Neutrophil (primary cell): ENCODE measurements at regions not wholly inside any gene's neighbourhood (a gene's known extent, or its start where the extent isn't known, plus 50 kb on each side); places are given as distances from the start of the nearest gene placed in this dataset.

Source experiments
- H3K27ac ChIP-seq: fragments of 200-600 bp; sonication (generic); 2 replicates; pipeline ENCODE4 v1.5.1; 2016; ENCODE audit warnings: mild to moderate bottlenecking, moderate library complexity
- H3K27me3 ChIP-seq: fragments of 200-600 bp; sonication (generic); 2 replicates; pipeline ENCODE4 v1.6.0; 2016; ENCODE audit warnings: mild to moderate bottlenecking
- H3K36me3 ChIP-seq: fragments of 200-600 bp; sonication (generic); 2 replicates; pipeline ENCODE4 v1.5.1; 2017
- H3K4me1 ChIP-seq, 2 experiments: fragments of 200-600 bp in 1 of 2; sonication (generic) in 1 of 2; 1 replicate in 1 of 2; 2 replicates in 1 of 2; pipeline versions ENCODE4 v1.5.1 to v1.6.1; 2013 to 2016; ENCODE audit warnings: low read depth in 1 of 2, low read length in 1 of 2, mild to moderate bottlenecking in 1 of 2, moderate library complexity in 1 of 2; ENCODE audit not compliant: control insufficient read depth in 1 of 2, insufficient read depth in 1 of 2
- H3K4me3 ChIP-seq, 2 experiments: fragments of 200-600 bp in 1 of 2; sonication (generic) in 1 of 2; 1 replicate in 1 of 2; 2 replicates in 1 of 2; pipeline ENCODE4 v1.5.1; 2013 to 2016; ENCODE audit warnings: low read depth in 1 of 2, low read length in 1 of 2, mild to moderate bottlenecking in 1 of 2, moderate library complexity in 1 of 2
- H3K9me3 ChIP-seq: fragments of 200-600 bp; sonication (generic); 2 replicates; pipeline ENCODE4 v1.5.1; 2016
- TF ChIP-seq, protein P1 (sequence below): fragments of 200-600 bp; sonication (generic); IDR thresholded peaks from 2 replicates; pipeline ENCODE4 v1.5.1; 2016; ENCODE audit warnings: antibody characterized with exemption

DNA sequence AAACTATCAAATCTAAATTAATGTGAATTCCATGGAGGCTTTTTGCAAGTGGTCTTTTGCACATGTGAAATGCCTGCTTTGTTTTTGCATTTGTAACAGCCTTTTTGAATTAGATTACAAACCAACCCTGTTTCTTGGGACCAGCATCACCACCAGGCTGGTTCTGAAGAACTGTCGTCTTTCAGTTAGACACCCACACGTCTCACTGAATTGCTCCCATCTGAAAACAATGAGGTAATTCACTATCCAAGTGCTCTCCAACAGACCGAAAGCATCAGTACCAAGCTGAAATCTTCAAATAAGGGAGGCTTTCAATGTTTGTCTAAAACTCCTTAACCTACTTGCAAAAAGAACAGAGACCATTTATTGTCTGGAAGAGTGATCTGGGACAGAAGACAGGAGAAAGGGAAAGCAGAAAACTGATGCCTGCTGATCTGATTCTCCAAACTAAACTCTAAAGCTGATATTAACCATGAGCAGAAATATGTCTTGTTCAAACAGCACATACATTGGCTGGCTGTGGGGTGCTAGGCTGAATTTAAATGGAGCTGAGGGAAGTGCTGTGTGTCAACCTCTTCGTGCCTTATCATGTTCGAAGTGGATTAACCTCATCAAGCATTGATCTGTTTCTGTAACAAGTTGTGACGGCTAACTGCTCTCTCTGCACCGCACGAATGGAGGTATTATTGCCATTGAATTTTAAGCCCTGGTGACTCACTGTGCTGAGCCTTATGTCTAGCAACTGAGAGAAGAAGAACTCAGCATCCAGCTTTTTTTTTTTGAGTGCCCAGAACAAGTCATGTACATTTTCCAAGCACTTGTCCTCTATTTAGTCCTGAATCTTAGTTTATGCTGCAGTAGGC is 213.7 kb upstream of the P2RY1 start:
- H3K4me3 ChIP-seq: no peak overlapping the region
- TF ChIP-seq, protein P1, sequence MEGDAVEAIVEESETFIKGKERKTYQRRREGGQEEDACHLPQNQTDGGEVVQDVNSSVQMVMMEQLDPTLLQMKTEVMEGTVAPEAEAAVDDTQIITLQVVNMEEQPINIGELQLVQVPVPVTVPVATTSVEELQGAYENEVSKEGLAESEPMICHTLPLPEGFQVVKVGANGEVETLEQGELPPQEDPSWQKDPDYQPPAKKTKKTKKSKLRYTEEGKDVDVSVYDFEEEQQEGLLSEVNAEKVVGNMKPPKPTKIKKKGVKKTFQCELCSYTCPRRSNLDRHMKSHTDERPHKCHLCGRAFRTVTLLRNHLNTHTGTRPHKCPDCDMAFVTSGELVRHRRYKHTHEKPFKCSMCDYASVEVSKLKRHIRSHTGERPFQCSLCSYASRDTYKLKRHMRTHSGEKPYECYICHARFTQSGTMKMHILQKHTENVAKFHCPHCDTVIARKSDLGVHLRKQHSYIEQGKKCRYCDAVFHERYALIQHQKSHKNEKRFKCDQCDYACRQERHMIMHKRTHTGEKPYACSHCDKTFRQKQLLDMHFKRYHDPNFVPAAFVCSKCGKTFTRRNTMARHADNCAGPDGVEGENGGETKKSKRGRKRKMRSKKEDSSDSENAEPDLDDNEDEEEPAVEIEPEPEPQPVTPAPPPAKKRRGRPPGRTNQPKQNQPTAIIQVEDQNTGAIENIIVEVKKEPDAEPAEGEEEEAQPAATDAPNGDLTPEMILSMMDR: no peak

GRCh38 chr3:152621967-152622810 is 212.7 kb upstream of the P2RY1 start:
- TF ChIP-seq, protein P1: no peak
- H3K4me1 ChIP-seq: no peaks in the 10 kb centered on the region
- no peaks in the 10 kb centered on the region for H3K36me3 ChIP-seq
- H3K27ac ChIP-seq: no peak overlapping the region
- no peak overlapping the region for H3K4me3 ChIP-seq
- peaks cover 10% of the 10 kb centered on the region for H3K27me3 ChIP-seq
- no peaks in the 10 kb centered on the region for H3K9me3 ChIP-seq

More for the DNA sequence above, 213.7 kb upstream of the P2RY1 start:
- H3K9me3 ChIP-seq: no peaks in the 10 kb centered on the region
- no peak overlapping the region for H3K27ac ChIP-seq
- H3K4me1 ChIP-seq: no peaks in the 10 kb centered on the region
- no peaks in the 10 kb centered on the region for H3K36me3 ChIP-seq
- peaks cover 10% of the 10 kb centered on the region for H3K27me3 ChIP-seq

DNA sequence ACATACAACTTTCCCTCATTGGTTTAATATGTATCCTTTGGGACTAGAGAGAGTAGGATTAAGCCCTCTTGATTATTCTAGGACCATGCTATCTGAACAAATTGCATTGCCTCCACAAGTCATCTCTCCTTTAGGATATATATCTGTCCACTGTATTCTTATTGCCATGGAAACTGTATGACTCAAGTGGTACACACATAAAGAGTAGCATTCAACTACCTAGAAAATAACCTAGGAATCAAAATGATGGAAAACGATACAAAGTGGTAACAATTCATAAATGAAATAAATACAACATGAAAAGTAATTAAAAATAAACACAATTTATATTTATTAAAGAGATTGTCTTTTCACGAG is 212.1 kb upstream of the P2RY1 start:
- Histone ChIP-seq H3K36me3 (no peaks in the 10 kb centered on the region), H3K27ac (no peak overlapping the region), H3K4me3 (no peak overlapping the region), H3K27me3 (peaks cover 10% of the 10 kb centered on the region), H3K4me1 (no peaks in the 10 kb centered on the region), H3K9me3 (no peaks in the 10 kb centered on the region)
- TF ChIP-seq, protein P1: no peak

DNA sequence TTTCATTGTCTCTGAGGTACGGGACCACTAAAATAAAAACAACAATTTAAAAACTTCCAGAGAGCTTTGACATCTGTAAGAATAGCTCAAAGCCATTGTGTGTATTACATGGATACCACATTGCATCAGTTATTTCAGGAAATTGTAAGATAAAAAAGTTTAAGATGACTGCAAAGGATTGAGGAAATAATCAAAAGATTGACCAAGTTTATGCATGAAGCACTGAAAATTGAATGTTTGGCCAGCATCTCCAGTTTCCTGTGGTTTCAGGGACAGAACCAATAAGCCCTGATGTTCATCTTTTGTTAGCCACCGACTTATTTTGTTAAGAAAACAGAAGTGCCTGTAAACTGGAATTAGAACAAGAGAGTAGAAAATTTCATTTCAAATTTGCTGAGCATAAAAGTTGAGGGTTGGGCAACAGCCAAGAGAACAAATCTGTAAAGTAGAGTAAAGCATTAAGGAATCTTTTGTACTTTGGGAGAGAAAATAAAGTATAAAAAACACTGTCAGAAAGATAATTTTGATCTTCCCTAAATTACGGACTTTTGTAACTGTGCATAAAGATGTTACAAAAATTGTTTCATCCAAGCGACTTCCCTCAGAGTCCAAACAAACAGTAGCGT is 211.5 kb upstream of the P2RY1 start:
- no peaks in the 10 kb centered on the region for H3K9me3 ChIP-seq
- H3K4me3 ChIP-seq: no peak overlapping the region
- TF ChIP-seq, protein P1: no peak
- peaks cover 10% of the 10 kb centered on the region for H3K27me3 ChIP-seq
- H3K27ac ChIP-seq: no peak overlapping the region
- no peaks in the 10 kb centered on the region for H3K4me1 ChIP-seq
- H3K36me3 ChIP-seq: no peaks in the 10 kb centered on the region

DNA sequence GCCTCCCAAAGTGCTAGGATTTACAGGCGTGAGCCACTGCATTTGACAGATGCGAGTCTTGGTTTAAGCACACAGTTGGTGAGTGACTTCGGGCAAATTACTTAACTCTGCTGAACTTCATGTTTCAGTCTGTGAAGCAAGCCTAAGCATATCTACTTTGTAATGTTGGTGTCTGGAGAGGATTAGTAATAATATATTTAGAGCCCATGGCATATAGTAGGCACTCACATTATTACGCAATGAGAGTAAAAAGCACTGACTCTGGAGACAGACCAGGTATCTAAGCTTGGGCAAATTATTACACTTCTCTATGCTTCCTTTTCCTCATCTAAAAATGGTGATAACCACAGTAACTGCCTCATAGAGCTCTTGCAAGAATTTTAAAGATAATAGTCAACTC is 208.7 kb upstream of the P2RY1 start:
- H3K27ac ChIP-seq: no peak overlapping the region
- H3K4me1 ChIP-seq: no peaks in the 10 kb centered on the region
- no peaks in the 10 kb centered on the region for H3K9me3 ChIP-seq
- TF ChIP-seq, protein P1: no peak
- H3K36me3 ChIP-seq: no peaks in the 10 kb centered on the region
- H3K4me3 ChIP-seq: no peak overlapping the region
- H3K27me3 ChIP-seq: peaks cover 10% of the 10 kb centered on the region
